HCT116 (cell line): ENCODE measurements at regions not wholly inside any gene's neighbourhood (a gene's known extent, or its start where the extent isn't known, plus 50 kb on each side); places are given as distances from the start of the nearest gene placed in this dataset.
A peak's percentile ranks its signal among the peaks of the same experiment; 100 is the strongest.

Experiments
- ATAC-seq: fragments of 200-7000 bp; cut with Tn5 transposase; 2 replicates; pipeline ENCODE4 v1.9.1; 2020; ENCODE audit warnings: mild to moderate bottlenecking, moderate library complexity
- BruUV-seq: library from RNA; stranded (reverse); fragments of 400-500 nt; replicated peaks from 2 replicates; lab custom pipeline; 2021; lab: Mats Ljungman, UMichigan
- CTCF ChIA-PET: fragments of 300-600 bp; sonication (Branson Sonifier 250); formaldehyde crosslinking; loops from one replicate; lab custom pipeline; 2021; ENCODE audit warnings: antibody characterized with exemption; lab: Charles Lee
- POLR2A ChIA-PET: fragments of 300-600, 350-600 bp; sonication (Branson Sonifier 250); formaldehyde crosslinking; loops from one replicate; lab custom pipeline; 2021; ENCODE audit warnings: antibody characterized with exemption; lab: Charles Lee
- RAD21 ChIA-PET, 2 experiments: fragments of 300-600 bp; sonication (Branson Sonifier 250); formaldehyde crosslinking; loops; one replicate each; lab custom pipeline; 2023; ENCODE audit warnings: low total read pairs in 2 of 2; ENCODE audit not compliant: uncharacterized antibody in 2 of 2, unreplicated experiment in 2 of 2, low non-redundant PET in 1 of 2; lab: Charles Lee
- DNase-seq: peaks from one replicate; pipeline ENCODE4 v3.0.0-alpha.2; 2010; ENCODE audit warnings: low read depth, low spot score
- H2AFZ ChIP-seq: fragments of 200-600 bp; shearing (Covaris generic), sonication (generic); 2 replicates; pipeline ENCODE4 v1.6.1; 2017; ENCODE audit warnings: low read depth, mixed run types, mixed read lengths, antibody characterized with exemption, low read length; ENCODE audit not compliant: poor library complexity, severe bottlenecking
- H3K27ac ChIP-seq: 2 replicates; pipeline ENCODE4 v1.5.1; 2012; ENCODE audit warnings: low read depth, low read length
- H3K27me3 ChIP-seq: fragments of 200-600 bp; sonication (generic); 2 replicates; pipeline ENCODE4 v1.6.1; 2016; ENCODE audit warnings: mixed run types, low read length, mixed read lengths; ENCODE audit not compliant: insufficient read depth
- H3K36me3 ChIP-seq, 2 experiments: fragments of 200-500 bp in 1 of 2; fragments of 200-600 bp in 1 of 2; sonication (Bioruptor generic) in 1 of 2; sonication (generic) in 1 of 2; 2 replicates each; pipeline versions ENCODE4 v1.5.1 to v1.6.1; 2014 to 2016; ENCODE audit warnings: low read length in 2 of 2, inconsistent platforms in 1 of 2, mixed read lengths in 1 of 2, mixed run types in 1 of 2; ENCODE audit not compliant: insufficient read depth in 2 of 2, control insufficient read depth in 1 of 2
- H3K4me1 ChIP-seq, 2 experiments: fragments of 200-600 bp in 1 of 2; sonication (generic) in 1 of 2; 2 replicates each; pipeline versions ENCODE4 v1.5.1 to v1.6.1; 2012 to 2017; ENCODE audit warnings: low read length in 2 of 2, inconsistent platforms in 1 of 2, mild to moderate bottlenecking in 1 of 2, mixed read lengths in 1 of 2, mixed run types in 1 of 2, moderate library complexity in 1 of 2; ENCODE audit not compliant: insufficient read depth in 2 of 2, control insufficient read depth in 1 of 2
- H3K4me2 ChIP-seq: fragments of 200-600 bp; sonication (generic); 2 replicates; pipeline ENCODE4 v1.6.1; 2017; ENCODE audit warnings: mixed run types, low read length, mixed read lengths
- H3K4me3 ChIP-seq, 2 experiments: fragments of 200-600 bp in 1 of 2; sonication (generic) in 1 of 2; replicated peaks in 1 of 2; 2 replicates each; pipeline ENCODE4 v1.5.1; 2011 to 2016; ENCODE audit warnings: low read length in 2 of 2, control low read depth in 1 of 2, low read depth in 1 of 2, mild to moderate bottlenecking in 1 of 2, mixed read lengths in 1 of 2, mixed run types in 1 of 2
- H3K79me2 ChIP-seq: fragments of 200-600 bp; sonication (generic); 2 replicates; pipeline ENCODE4 v1.6.1; 2017; ENCODE audit warnings: mild to moderate bottlenecking, mixed run types, low read length, moderate library complexity, mixed read lengths; ENCODE audit not compliant: insufficient read depth
- H3K9ac ChIP-seq: fragments of 200-600 bp; sonication (generic); 2 replicates; pipeline ENCODE4 v1.6.1; 2016; ENCODE audit warnings: low read length, mixed read lengths
- H3K9me2 ChIP-seq: fragments of 200-600 bp; sonication (generic), shearing (Covaris generic); 2 replicates; pipeline ENCODE4 v1.6.1; 2017; ENCODE audit warnings: mixed run types, mild to moderate bottlenecking, moderate library complexity; ENCODE audit not compliant: insufficient read depth
- H3K9me3 ChIP-seq, 2 experiments: fragments of 200-500 bp in 1 of 2; fragments of 200-600 bp in 1 of 2; sonication (Bioruptor generic) in 1 of 2; sonication (generic) in 1 of 2; 2 replicates each; pipeline ENCODE4 v1.6.1; 2014 to 2017; ENCODE audit warnings: low read length in 2 of 2, mixed read lengths in 2 of 2, inconsistent platforms in 1 of 2, low read depth in 1 of 2, mild to moderate bottlenecking in 1 of 2, mixed run types in 1 of 2, moderate library complexity in 1 of 2; ENCODE audit not compliant: control insufficient read depth in 1 of 2, insufficient read depth in 1 of 2
- H4K20me1 ChIP-seq: fragments of 200-600 bp; sonication (generic), shearing (Covaris generic); 2 replicates; pipeline ENCODE4 v1.6.1; 2017; ENCODE audit warnings: mixed run types, mild to moderate bottlenecking, moderate library complexity; ENCODE audit not compliant: insufficient read depth
- EGR1 ChIP-seq: IDR thresholded peaks from 2 replicates; pipeline ENCODE4 v1.6.1; 2012; ENCODE audit warnings: low read depth
- ELF1 ChIP-seq: IDR thresholded peaks from 2 replicates; pipeline ENCODE4 v1.6.1; 2012; ENCODE audit warnings: low read depth, borderline replicate concordance
- EZH2phosphoT487 ChIP-seq: fragments of 200-600 bp; IDR thresholded peaks from 2 replicates; pipeline ENCODE4 v1.6.1; 2018; ENCODE audit warnings: antibody characterized with exemption, borderline replicate concordance
- MAX ChIP-seq: IDR thresholded peaks from 2 replicates; pipeline ENCODE4 v1.6.1; 2012
- POLR2A ChIP-seq: IDR thresholded peaks from 2 replicates; pipeline ENCODE4 v1.7.0; 2011; ENCODE audit warnings: borderline replicate concordance; ENCODE audit not compliant: insufficient read depth, insufficient read length; ENCODE audit errors: extremely low read depth
- RAD21 ChIP-seq: IDR thresholded peaks from 2 replicates; pipeline ENCODE4 v1.6.1; 2012; ENCODE audit warnings: low read depth, mild to moderate bottlenecking
- SIN3A ChIP-seq: IDR thresholded peaks from 2 replicates; pipeline ENCODE4 v1.6.1; 2012; ENCODE audit warnings: low read depth
- SP1 ChIP-seq: IDR thresholded peaks from 2 replicates; pipeline ENCODE4 v1.6.1; 2012; ENCODE audit warnings: low read depth
- SRF ChIP-seq: IDR thresholded peaks from 2 replicates; pipeline ENCODE4 v1.6.1; 2012; ENCODE audit warnings: low read depth
- TCF7L2 ChIP-seq: IDR thresholded peaks from 2 replicates; pipeline ENCODE4 v1.7.0; 2011; ENCODE audit warnings: borderline replicate concordance, inconsistent platforms; ENCODE audit not compliant: insufficient read depth, insufficient read length; ENCODE audit errors: extremely low read depth
- YY1 ChIP-seq: IDR thresholded peaks from 2 replicates; pipeline ENCODE4 v1.6.1; 2011; ENCODE audit warnings: low read length, low read depth, moderate library complexity, mild to moderate bottlenecking; ENCODE audit not compliant: insufficient replicate concordance; ENCODE audit errors: extremely low read depth
- ZFX ChIP-seq: fragments of 450-650 bp; IDR thresholded peaks from 2 replicates; pipeline ENCODE4 v1.6.1; 2017
- intact Hi-C: fragments of 100-400 bp; cut with micrococcal nuclease; formaldehyde crosslinking; loops from 2 replicates; pipeline ENCODE4 v1.10.0; 2022

GRCh38 chr5:133775584-133776304, 163.4 kb upstream of the FSTL4 start:
- RAD21 ChIA-PET, result no interaction called here
- Histone ChIP-seq H3K9ac (no peak overlapping the region), H3K4me1 (no peaks in the 10 kb centered on the region)
- no peak for ATAC-seq
- TF ChIP-seq ELF1 (no peak), SP1 (no peak), TCF7L2 (no peak), SIN3A (no peak), EZH2phosphoT487 (no peak), YY1 (no peak)
- TF ChIP-seq, all 23 proteins: peak for 0
- H3K9me2 ChIP-seq, result no peaks in the 10 kb centered on the region
- H3K4me3 ChIP-seq, result no peak overlapping the region
- BruUV-seq, result no TSS peak
- no peaks in the 10 kb centered on the region for H3K9me3 ChIP-seq
- no peak for DNase-seq
- H3K79me2 ChIP-seq, result no peaks in the 10 kb centered on the region
- no peak overlapping the region for H3K27ac ChIP-seq
- H3K36me3 ChIP-seq, result no peaks in the 10 kb centered on the region
- ChIA-PET CTCF (interaction anchor here (0.9 kb wide), 1 partner anchor 21 kb away, joined by 3 read pairs; no protein-coding TSS in a partner anchor), POLR2A (no interaction called here)
- H3K27me3 ChIP-seq, result no peaks in the 10 kb centered on the region
- intact Hi-C loops, result no loop called here
- H4K20me1 ChIP-seq, result no peaks in the 10 kb centered on the region
- H3K4me2 ChIP-seq, result no peak overlapping the region
- H2AFZ ChIP-seq, result no peak overlapping the region

GRCh38 chr5:133773247-133774202, 161.2 kb upstream of the FSTL4 start:
- intact Hi-C loops, result no loop called here
- TF ChIP-seq POLR2A, result no peak
- TF ChIP-seq ZFX, result no peak
- no peak for TF ChIP-seq ELF1
- no peak for TF ChIP-seq MAX
- TF ChIP-seq SRF, result no peak
- TF ChIP-seq EGR1, result no peak
- 0 out of 2 replicates have a peak, but pooled peaks have one; percentile 13 for TF ChIP-seq RAD21
- TF ChIP-seq TCF7L2, result no peak
- TF ChIP-seq, all 23 proteins: peak for 1
- Histone ChIP-seq H3K27ac (no peak overlapping the region), H3K9ac (no peak overlapping the region), H3K9me2 (no peaks in the 10 kb centered on the region), H3K4me3 (no peak overlapping the region), H4K20me1 (no peaks in the 10 kb centered on the region), H3K27me3 (no peaks in the 10 kb centered on the region), H3K4me1 (no peaks in the 10 kb centered on the region), H2AFZ (no peak overlapping the region), H3K79me2 (no peaks in the 10 kb centered on the region), H3K9me3 (no peaks in the 10 kb centered on the region), H3K36me3 (no peaks in the 10 kb centered on the region), H3K4me2 (no peak overlapping the region)
- RAD21 ChIA-PET, result no interaction called here
- BruUV-seq, result no TSS peak
- CTCF ChIA-PET, result no interaction called here
- POLR2A ChIA-PET, result no interaction called here
- DNase-seq, result no peak
- ATAC-seq, result no peak
